GM12878 (cell line): ENCODE measurements at regions not wholly inside any gene's neighbourhood (a gene's known extent, or its start where the extent isn't known, plus 50 kb on each side); places are given as distances from the start of the nearest gene placed in this dataset.

Experiments used
- ATAC-seq: fragments of 200-7000 bp; cut with Tn5 transposase; 3 replicates; pipeline ENCODE4 v1.9.1; 2020; ENCODE audit warnings: mild to moderate bottlenecking, moderate library complexity
- BruUV-seq: library from RNA; stranded (reverse); fragments of 400-500 nt; replicated peaks from 2 replicates; lab custom pipeline; 2021; lab: Mats Ljungman, UMichigan
- CTCF ChIA-PET: fragments of 300-600 bp; sonication (Branson Sonifier 250); formaldehyde crosslinking; extraction: SDS; loops from one replicate; lab custom pipeline; 2021; ENCODE audit warnings: inconsistent platforms; lab: Yijun Ruan, JAX
- POLR2A ChIA-PET: fragments of 350-600 bp; formaldehyde crosslinking; extraction: SDS; loops from one replicate; lab custom pipeline; 2021; ENCODE audit warnings: inconsistent platforms; lab: Charles Lee
- RAD21 ChIA-PET: fragments of 300-600 bp; sonication (Branson Sonifier 250); formaldehyde crosslinking; loops from one replicate; lab custom pipeline; 2023; ENCODE audit warnings: antibody characterized with exemption; ENCODE audit not compliant: unreplicated experiment; lab: Charles Lee
- SMC1A ChIA-PET: fragments of 300-600 bp; sonication (Branson Sonifier 250); formaldehyde crosslinking; loops from one replicate; lab custom pipeline; 2023; ENCODE audit not compliant: unreplicated experiment, uncharacterized antibody; lab: Charles Lee
- DNase-seq: peaks from one replicate; pipeline ENCODE4 v3.0.0-alpha.2; 2011; ENCODE audit warnings: low read depth, low spot score
- FAIRE-seq: peaks from 3 replicates; lab custom pipeline; 2011; peaks lifted over from hg19 to GRCh38; lab: Jason Lieb, UNC
- H2AFZ ChIP-seq: 2 replicates; pipeline ENCODE4 v1.6.0; 2011; ENCODE audit warnings: low read depth, low read length, control low read depth; ENCODE audit not compliant: control insufficient read depth
- H3K27ac ChIP-seq: 2 replicates; pipeline ENCODE4 v1.5.1; 2011; ENCODE audit warnings: control low read depth; ENCODE audit not compliant: control insufficient read depth, insufficient read depth
- H3K27me3 ChIP-seq, 2 experiments: replicated peaks in 1 of 2; 2 replicates each; pipeline versions ENCODE4 v1.6.0 to v1.6.1; 2011; ENCODE audit warnings: low read length in 1 of 2; ENCODE audit not compliant: control insufficient read depth in 2 of 2, insufficient read depth in 2 of 2
- H3K36me3 ChIP-seq, 2 experiments: 2 replicates each; pipeline ENCODE4 v1.5.1; 2011; ENCODE audit warnings: low read length in 1 of 2; ENCODE audit not compliant: control insufficient read depth in 2 of 2, insufficient read depth in 2 of 2
- H3K4me1 ChIP-seq: 2 replicates; pipeline ENCODE4 v1.6.1; 2011; ENCODE audit warnings: mild to moderate bottlenecking, low read length, moderate library complexity, mixed read lengths; ENCODE audit not compliant: control insufficient read depth, insufficient read depth
- H3K4me2 ChIP-seq: 2 replicates; pipeline ENCODE4 v1.6.0; 2011; ENCODE audit warnings: control low read depth; ENCODE audit not compliant: control insufficient read depth, insufficient read depth
- H3K4me3 ChIP-seq: fragments of 200-600 bp; sonication (generic); 2 replicates; pipeline ENCODE4 v1.5.1; 2016
- H3K79me2 ChIP-seq: 2 replicates; pipeline ENCODE4 v1.6.0; 2011; ENCODE audit warnings: low read length; ENCODE audit not compliant: control insufficient read depth, insufficient read depth
- H3K9ac ChIP-seq: 2 replicates; pipeline ENCODE4 v1.8.0; 2011; ENCODE audit warnings: low read length, control low read depth, mixed read lengths; ENCODE audit not compliant: control insufficient read depth, insufficient read depth
- H3K9me3 ChIP-seq: replicated peaks from 3 replicates; pipeline ENCODE4 v1.5.1; 2011; ENCODE audit warnings: mild to moderate bottlenecking, low read length; ENCODE audit not compliant: control insufficient read depth, insufficient read depth
- H4K20me1 ChIP-seq: 2 replicates; pipeline ENCODE4 v1.6.0; 2011; ENCODE audit not compliant: control insufficient read depth, insufficient read depth
- CHD2 ChIP-seq: IDR thresholded peaks from 2 replicates; pipeline ENCODE4 v1.6.1; 2011; ENCODE audit warnings: low read depth, low read length, improper control_type of control experiment, borderline replicate concordance
- CREM ChIP-seq: IDR thresholded peaks from 2 replicates; pipeline ENCODE4 v1.6.1; 2014; ENCODE audit warnings: antibody characterized with exemption, low read depth
- ESRRA ChIP-seq: IDR thresholded peaks from 2 replicates; pipeline ENCODE4 v1.6.1; 2012; ENCODE audit warnings: mild to moderate bottlenecking, low read length, improper control_type of control experiment
- HDAC6 ChIP-seq: fragments of 200-600 bp; sonication (generic); IDR thresholded peaks from one replicate; pipeline ENCODE4 v1.8.0; 2017; ENCODE audit warnings: antibody characterized with exemption; ENCODE audit not compliant: unreplicated experiment
- KLF5 ChIP-seq: fragments of 450-650 bp; IDR thresholded peaks from 2 replicates; pipeline ENCODE4 v1.6.1; 2014; ENCODE audit warnings: mild to moderate bottlenecking; ENCODE audit not compliant: partially characterized antibody
- NFIC ChIP-seq: IDR thresholded peaks from 2 replicates; pipeline ENCODE4 v1.6.1; 2012; ENCODE audit warnings: low read depth, mild to moderate bottlenecking, inconsistent platforms, low read length, moderate library complexity
- NR2C2 ChIP-seq: IDR thresholded peaks from 2 replicates; pipeline ENCODE4 v1.6.1; 2011; ENCODE audit warnings: borderline replicate concordance, low read depth; ENCODE audit not compliant: control insufficient read depth, insufficient read length
- NRF1 ChIP-seq: conservative IDR thresholded peaks from 2 replicates; pipeline ENCODE4 v1.6.1; 2011; ENCODE audit warnings: mild to moderate bottlenecking, low read depth, low read length, improper control_type of control experiment
- PAX8 ChIP-seq: fragments of 450-650 bp; IDR thresholded peaks from 2 replicates; pipeline ENCODE4 v1.6.1; 2017; ENCODE audit warnings: mild to moderate bottlenecking, moderate library complexity
- RBBP5 ChIP-seq: fragments of 200-600 bp; sonication (generic); conservative IDR thresholded peaks from 2 replicates; pipeline ENCODE4 v1.6.1; 2016
- SMARCA5 ChIP-seq: fragments of 450-650 bp; IDR thresholded peaks from 2 replicates; pipeline ENCODE4 v1.6.1; 2017; ENCODE audit warnings: mild to moderate bottlenecking
- STAT1 ChIP-seq: fragments of 450-650 bp; conservative IDR thresholded peaks from 2 replicates; pipeline ENCODE4 v1.6.1; 2014; ENCODE audit warnings: antibody characterized with exemption, mild to moderate bottlenecking
- SUZ12 ChIP-seq: fragments of 200-600 bp; sonication (generic); IDR thresholded peaks from one replicate; pipeline ENCODE4 v1.6.1; 2018; ENCODE audit warnings: antibody characterized with exemption, mild to moderate bottlenecking; ENCODE audit not compliant: unreplicated experiment
- TAF1 ChIP-seq: IDR thresholded peaks from 2 replicates; pipeline ENCODE4 v1.6.1; 2011; ENCODE audit warnings: mild to moderate bottlenecking, low read depth, low read length, borderline replicate concordance
- ZNF384 ChIP-seq: IDR thresholded peaks from 2 replicates; pipeline ENCODE4 v1.6.1; 2012; ENCODE audit warnings: low read depth, mild to moderate bottlenecking, low read length, improper control_type of control experiment, borderline replicate concordance
- WGBS: methylation state at CpG from one replicate; pipeline ENCODE4 v1.1.6; 2016; ENCODE audit warnings: low lambda C conversion rate; ENCODE audit not compliant: insufficient replicate concordance, insufficient coverage; ENCODE audit errors: missing lambda C conversion rate; 5-methylcytosine and 5-hydroxymethylcytosine counted together
- in situ Hi-C: fragments of 300-500 bp; cut with MboI; formaldehyde crosslinking; loops from 9 replicates; pipeline ENCODE4 v1.14.3; 2018; ENCODE audit warnings: mixed read lengths
- intact Hi-C: fragments of 100-400 bp; cut with micrococcal nuclease; formaldehyde crosslinking; loops from one replicate; pipeline ENCODE4 v1.14.2; 2022; ENCODE audit not compliant: unreplicated experiment
- TF ChIP-seq, protein P1 (sequence below): fragments of 450-650 bp; formaldehyde crosslinking; IDR thresholded peaks from 2 replicates; pipeline ENCODE4 v1.5.0; 2022; ENCODE audit warnings: mild to moderate bottlenecking, missing genetic modification characterization
- TF ChIP-seq, protein P2 (sequence below): fragments of 450-650 bp; IDR thresholded peaks from 2 replicates; pipeline ENCODE4 v1.6.1; 2016; ENCODE audit warnings: mild to moderate bottlenecking, moderate library complexity, borderline replicate concordance

DNA sequence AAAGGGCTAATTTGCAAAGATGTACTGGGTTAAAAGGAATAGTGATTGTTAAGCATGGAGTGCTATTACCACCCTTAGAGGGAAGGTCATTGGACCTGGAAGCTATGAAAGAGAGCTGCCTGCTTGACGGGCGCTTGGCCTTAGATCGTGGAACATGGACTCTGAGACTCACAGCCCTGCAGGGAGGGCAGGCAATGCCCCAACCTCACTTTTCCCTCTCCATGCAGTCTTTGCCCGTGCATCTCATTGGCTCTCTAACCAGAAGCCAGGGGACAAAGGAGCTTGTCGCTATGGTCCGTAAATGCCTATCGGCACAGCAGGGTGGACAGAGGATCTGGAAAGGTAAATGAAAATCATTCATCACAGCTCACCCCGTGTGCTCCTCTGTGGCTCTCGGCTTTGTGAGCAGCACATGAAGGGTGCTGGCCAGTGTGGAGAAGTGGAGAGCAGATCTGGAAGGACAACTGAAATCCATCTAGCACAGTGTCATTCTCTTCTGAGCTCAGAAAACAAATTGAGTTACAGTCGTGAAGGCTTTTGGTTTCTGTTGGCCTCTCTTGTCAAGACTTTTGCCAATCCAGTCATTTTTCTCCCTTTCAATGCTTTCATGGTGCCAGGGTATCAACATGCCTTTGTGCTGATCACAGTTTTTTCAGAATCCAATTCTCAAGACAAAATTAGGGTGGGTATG, 186.2 kb downstream of the SNX18 start (continued):
- TF ChIP-seq SUZ12, result no peak
- TF ChIP-seq CHD2, result no peak
- TF ChIP-seq HDAC6, result no peak
- TF ChIP-seq, protein P1, sequence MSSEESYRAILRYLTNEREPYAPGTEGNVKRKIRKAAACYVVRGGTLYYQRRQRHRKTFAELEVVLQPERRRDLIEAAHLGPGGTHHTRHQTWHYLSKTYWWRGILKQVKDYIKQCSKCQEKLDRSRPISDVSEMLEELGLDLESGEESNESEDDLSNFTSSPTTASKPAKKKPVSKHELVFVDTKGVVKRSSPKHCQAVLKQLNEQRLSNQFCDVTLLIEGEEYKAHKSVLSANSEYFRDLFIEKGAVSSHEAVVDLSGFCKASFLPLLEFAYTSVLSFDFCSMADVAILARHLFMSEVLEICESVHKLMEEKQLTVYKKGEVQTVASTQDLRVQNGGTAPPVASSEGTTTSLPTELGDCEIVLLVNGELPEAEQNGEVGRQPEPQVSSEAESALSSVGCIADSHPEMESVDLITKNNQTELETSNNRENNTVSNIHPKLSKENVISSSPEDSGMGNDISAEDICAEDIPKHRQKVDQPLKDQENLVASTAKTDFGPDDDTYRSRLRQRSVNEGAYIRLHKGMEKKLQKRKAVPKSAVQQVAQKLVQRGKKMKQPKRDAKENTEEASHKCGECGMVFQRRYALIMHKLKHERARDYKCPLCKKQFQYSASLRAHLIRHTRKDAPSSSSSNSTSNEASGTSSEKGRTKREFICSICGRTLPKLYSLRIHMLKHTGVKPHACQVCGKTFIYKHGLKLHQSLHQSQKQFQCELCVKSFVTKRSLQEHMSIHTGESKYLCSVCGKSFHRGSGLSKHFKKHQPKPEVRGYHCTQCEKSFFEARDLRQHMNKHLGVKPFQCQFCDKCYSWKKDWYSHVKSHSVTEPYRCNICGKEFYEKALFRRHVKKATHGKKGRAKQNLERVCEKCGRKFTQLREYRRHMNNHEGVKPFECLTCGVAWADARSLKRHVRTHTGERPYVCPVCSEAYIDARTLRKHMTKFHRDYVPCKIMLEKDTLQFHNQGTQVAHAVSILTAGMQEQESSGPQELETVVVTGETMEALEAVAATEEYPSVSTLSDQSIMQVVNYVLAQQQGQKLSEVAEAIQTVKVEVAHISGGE (CRISPR knock-in tag), result no peak
- no peak for TF ChIP-seq NRF1
- TF ChIP-seq, all 136 proteins: peak for 0

DNA sequence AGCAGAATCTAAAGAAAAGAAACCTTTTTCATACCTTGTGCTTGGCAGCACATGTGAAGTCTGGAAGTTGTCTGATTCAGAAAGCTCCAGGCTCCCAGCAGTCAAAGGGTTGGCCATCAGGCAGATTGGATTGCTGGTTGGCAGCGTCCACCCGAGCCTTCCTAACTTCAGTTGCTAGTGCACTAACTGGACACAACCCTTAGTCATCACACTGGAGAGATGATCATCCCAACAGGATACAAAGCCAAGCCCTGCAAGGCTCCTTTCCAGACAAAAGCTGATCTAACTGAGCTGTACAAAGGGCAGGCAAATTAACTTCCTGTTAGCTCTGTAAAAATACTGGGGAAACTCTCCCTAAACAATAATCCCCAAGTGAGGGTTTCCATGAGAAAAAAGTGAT, 185.6 kb downstream of the SNX18 start:
- Histone ChIP-seq H3K9me3 (no peaks in the 10 kb centered on the region), H4K20me1 (no peaks in the 10 kb centered on the region), H3K9ac (no peak overlapping the region), H3K4me3 (no peak overlapping the region), H3K36me3 (no peaks in the 10 kb centered on the region), H3K27me3 (peaks cover 0 to 3% of the 10 kb centered on the region in 2 experiments; a peak in 2 of 4 replicates), H3K4me1 (no peaks in the 10 kb centered on the region), H2AFZ (no peak overlapping the region), H3K27ac (no peak overlapping the region), H3K4me2 (no peak overlapping the region), H3K79me2 (no peaks in the 10 kb centered on the region)
- intact Hi-C loops, result no loop called here
- POLR2A ChIA-PET, result no interaction called here
- CTCF ChIA-PET, result no interaction called here
- FAIRE-seq, result no peak
- no peak for ATAC-seq
- WGBS, result 8% methylated on average over 2 of the region's 2 CpGs
- in situ Hi-C loops, result no loop called here
- no TSS peak for BruUV-seq
- SMC1A ChIA-PET, result no interaction called here
- RAD21 ChIA-PET, result no interaction called here
- DNase-seq, result no peak
- no peak for TF ChIP-seq STAT1
- TF ChIP-seq SMARCA5, result no peak
- TF ChIP-seq ZNF384, result no peak
- no peak for TF ChIP-seq TAF1
- TF ChIP-seq NR2C2, result no peak
- TF ChIP-seq PAX8, result no peak
- TF ChIP-seq ESRRA, result no peak
- TF ChIP-seq HDAC6, result no peak
- TF ChIP-seq NFIC, result no peak
- TF ChIP-seq, protein P2, sequence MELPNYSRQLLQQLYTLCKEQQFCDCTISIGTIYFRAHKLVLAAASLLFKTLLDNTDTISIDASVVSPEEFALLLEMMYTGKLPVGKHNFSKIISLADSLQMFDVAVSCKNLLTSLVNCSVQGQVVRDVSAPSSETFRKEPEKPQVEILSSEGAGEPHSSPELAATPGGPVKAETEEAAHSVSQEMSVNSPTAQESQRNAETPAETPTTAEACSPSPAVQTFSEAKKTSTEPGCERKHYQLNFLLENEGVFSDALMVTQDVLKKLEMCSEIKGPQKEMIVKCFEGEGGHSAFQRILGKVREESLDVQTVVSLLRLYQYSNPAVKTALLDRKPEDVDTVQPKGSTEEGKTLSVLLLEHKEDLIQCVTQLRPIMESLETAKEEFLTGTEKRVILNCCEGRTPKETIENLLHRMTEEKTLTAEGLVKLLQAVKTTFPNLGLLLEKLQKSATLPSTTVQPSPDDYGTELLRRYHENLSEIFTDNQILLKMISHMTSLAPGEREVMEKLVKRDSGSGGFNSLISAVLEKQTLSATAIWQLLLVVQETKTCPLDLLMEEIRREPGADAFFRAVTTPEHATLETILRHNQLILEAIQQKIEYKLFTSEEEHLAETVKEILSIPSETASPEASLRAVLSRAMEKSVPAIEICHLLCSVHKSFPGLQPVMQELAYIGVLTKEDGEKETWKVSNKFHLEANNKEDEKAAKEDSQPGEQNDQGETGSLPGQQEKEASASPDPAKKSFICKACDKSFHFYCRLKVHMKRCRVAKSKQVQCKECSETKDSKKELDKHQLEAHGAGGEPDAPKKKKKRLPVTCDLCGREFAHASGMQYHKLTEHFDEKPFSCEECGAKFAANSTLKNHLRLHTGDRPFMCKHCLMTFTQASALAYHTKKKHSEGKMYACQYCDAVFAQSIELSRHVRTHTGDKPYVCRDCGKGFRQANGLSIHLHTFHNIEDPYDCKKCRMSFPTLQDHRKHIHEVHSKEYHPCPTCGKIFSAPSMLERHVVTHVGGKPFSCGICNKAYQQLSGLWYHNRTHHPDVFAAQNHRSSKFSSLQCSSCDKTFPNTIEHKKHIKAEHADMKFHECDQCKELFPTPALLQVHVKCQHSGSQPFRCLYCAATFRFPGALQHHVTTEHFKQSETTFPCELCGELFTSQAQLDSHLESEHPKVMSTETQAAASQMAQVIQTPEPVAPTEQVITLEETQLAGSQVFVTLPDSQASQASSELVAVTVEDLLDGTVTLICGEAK, result no peak
- TF ChIP-seq CREM, result no peak
- TF ChIP-seq NRF1, result no peak
- no peak for TF ChIP-seq RBBP5
- no peak for TF ChIP-seq KLF5
